ENCODE measurements at regions not wholly inside any gene's neighbourhood (a gene's known extent, or its start where the extent isn't known, plus 50 kb on each side); places are given as distances from the start of the nearest gene placed in this dataset.
"Not testable (repeated sequence)": the region's sequence is repeated elsewhere in the genome, so short reads cannot be mapped to it uniquely, and the experiment has no call there.

DNA sequence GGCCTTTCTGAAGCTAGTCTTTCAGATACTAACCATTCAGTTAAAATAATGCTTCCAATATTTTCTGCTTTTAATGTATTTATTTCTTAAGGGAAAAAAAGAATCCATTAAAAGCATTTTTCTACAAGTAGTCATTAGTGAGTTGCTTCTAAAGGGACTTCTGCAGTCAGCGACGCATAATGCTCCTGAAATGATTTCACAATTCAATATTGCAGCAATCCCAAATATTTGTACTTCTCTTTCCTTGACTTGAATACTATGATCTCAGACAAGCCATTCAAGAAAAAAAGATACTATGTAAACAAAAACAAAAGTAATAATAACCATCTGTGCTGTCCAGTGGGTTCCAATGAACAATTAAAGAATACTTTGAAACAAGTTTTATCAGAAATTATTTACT is 681.0 kb downstream of the DIPK2A start:
- no peak for DNase-seq

DNA sequence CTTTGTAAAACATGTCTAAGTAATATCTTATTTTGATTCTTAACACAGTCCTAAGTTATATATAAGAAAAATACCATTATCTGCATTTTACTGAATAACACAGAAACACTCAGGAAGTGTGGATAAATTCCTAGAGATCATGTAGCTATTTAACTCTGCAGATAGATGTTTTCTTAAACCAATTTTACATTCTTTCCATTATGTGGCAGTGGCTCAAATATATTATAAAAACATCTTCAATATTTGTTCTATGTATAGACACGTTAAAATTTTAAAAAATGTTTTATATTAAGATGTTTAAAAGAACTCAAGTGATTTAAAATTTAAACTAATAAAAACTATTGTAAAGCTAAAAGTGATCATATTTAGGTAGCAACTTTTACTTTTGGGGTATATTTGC is 683.8 kb downstream of the DIPK2A start:
- DNase-seq: no peak

DNA sequence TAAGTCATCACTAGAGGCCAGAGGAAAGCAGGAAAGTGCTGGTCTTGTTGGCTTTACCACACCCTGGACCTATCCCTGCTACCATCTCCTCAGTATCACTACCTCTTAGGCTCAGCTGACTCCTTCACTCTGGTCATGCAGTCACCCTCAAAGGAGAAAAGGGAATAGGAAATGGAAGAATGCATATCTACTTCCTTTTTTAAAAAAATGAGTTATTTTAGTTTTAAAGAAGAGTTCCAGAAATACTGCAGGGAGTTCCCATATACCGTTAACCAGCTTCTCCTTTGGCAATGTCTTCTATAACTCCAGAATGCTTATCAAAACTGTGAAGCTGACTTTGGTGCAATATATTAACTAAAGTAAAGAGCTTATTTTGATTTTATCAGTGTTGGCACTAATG is 688.6 kb downstream of the DIPK2A start:
- DNase-seq: no peak

DNA sequence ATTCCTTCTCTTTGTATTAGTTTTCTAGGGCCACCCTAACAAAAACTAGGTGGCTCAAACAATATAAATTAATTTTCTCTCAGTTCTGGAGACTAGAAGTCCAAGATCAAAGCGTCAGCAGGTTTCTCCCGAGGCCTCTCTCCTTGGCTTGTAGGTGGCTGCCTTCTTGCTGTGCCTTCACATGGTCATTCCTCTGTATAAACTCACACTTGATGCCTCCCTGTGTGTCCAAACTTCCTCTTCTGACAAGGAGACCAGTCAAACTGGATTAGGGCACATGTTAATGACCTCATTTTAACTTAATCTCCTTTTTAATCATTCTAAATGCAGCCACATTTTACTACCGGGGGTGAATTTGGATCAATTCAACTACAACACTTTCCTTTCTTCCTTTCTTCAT is 691.1 kb downstream of the DIPK2A start:
- no peak for DNase-seq

DNA sequence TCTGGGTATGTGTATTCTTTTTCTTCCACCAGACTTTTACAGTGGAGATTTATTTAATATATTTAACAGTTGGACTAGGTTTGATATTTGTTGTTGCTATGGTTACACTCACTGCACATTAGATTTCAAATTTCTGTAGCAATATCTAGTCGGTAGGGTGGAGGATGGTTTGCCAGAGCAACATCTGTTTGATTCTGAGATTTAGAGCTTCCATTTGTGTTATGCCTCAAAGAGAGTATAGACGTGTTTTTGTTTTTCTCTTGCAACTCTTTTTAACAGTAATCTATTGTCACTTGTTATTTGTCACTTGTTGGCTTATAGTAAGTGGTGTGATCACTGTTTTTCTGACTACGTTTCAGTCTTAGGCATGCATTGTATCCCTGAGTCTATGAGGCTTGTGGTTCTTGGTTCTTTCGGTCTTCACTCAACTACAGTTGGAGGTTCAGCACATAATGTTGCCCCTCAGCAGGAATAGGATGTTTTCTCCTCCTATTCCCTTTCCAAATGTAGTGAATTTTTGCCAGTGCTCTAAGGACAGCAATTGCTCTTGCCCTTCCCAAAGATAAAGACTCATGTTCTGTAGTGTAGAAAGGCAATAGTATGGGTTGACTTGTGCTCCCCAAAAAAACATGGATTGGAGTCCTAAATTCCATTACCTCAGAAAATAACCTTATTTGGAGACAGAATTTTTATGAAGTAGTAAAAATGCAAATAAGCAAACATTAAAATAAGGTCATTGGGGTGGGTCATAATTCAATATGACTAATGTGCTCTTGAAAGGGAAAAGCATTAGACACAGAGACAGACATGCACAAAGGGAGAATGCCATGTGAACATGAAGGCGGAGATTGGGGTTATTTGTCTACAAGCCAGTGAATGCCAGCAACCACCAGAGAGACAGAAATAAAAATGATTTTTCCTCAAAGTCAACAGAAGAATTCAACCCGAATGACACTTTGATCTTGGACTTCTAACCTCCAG is 692.1 kb downstream of the DIPK2A start:
- DNase-seq: no peak

DNA sequence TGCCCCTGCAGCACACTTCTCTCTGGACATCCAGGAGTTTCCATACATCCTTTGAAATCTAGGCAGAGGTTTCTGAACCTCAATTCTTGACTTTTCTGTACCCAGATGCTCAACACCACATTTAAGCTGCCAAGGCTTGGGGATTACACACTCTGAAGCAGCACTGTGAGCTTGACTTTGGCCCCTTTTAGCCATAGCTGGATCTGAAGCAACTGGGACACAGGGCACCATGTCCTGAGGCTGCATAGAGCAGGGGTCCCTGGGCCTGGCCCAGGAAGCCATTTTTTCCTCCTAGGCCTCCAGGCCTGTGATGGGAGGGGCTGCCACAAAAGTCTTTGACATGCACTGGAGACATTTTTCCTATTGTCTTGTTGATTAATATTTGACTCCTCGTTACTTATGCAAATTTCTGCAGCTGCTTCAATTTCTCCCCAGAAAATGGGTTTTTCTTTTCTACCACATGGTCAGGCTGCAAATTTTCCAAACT is 694.0 kb downstream of the DIPK2A start:
- DNase-seq: no peak

DNA sequence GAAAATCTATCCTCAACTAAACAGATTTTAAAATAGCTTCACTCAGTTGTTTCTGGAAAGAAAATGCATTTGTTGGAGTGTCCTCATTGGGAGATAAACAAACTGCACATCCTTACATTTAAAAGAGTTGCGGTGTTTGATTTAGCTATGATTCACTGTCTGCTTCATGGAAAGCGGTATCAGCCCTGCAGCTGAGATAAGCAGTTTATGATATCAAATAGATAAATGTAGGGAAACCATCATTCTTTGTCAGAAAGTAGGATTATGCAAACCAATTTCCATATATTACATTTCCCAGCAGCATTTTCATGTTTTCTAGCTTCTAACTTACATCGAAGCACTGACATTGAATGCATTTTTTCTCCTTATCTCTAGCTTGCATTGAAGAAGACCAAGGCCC is 698.9 kb downstream of the DIPK2A start:
- no peak for DNase-seq

DNA sequence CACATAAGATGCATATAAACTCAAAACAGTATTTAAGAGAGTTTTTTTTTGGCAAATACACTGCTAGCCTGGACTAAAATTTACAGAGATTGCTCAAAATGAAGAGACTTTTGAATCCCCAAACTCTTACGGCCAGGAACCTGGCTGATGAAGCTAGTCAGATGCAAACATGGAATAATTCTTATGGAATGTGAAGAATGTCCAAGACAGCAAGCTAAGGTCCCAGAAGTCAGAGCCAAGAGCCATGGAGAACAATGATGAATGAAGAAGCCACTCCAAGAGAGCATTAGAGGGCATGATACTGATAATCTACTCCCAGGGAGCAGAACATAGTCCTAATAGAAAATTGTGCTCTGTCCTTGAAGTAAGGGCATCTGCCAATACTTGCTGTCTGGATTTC is 705.5 kb downstream of the DIPK2A start:
- DNase-seq: no peak

DNA sequence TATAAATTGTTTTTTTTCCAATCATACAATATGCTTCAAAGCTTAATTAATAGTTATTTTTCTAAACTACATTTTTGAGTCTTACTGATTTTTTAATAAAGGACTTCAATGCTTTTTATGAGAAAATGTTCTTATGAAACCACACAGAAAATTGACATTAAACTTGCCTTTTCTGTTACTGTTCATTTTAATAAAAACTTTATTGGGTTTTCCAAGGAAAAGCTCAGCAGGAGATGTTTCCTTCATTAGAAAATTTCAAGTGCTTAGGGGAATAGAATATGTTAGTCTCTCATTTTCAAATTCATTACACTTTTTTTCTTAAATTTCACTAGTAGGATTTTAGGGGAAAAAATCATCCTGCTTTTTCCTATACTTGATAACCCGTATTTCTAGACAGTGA is 711.4 kb downstream of the DIPK2A start:
- DNase-seq: no peak

DNA sequence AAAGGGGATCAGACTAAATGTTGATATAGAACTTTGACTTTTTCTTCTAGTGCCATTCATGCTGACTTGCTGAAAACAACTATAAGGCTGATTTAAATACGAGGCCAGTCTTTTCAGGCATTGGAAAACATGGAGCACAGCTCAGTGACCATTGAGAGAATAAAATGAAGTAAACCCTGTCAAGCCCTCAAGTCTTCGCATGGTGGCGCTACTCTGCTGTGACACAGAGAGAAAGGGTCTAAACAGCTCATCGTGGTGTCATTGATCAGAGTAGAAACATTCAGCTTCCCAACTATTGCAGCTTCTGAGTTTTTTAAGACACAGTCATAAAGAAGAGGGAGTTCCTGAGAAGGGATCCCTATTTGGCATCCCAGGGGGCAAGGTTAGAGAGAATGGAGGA is 716.2 kb downstream of the DIPK2A start:
- DNase-seq: no peak

DNA sequence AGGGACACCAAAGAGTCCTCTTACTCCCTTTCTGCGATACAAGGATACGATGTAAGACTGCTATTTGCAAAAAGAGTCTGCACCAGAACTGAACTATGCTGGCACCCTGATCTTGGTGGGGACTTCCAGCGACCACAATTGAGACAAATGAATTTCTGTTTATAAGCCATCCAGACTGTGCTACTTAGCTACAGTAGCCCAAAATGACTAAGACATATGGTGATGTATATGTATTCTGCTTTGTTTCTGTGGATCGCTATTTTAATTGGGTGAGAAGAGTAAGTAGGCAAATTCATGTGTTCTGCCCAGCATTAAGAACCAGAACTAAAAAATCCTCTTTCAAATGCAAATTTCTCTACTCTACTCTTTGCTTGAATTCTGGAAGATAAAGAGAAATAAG is 720.9 kb downstream of the DIPK2A start:
- no peak for DNase-seq

DNA sequence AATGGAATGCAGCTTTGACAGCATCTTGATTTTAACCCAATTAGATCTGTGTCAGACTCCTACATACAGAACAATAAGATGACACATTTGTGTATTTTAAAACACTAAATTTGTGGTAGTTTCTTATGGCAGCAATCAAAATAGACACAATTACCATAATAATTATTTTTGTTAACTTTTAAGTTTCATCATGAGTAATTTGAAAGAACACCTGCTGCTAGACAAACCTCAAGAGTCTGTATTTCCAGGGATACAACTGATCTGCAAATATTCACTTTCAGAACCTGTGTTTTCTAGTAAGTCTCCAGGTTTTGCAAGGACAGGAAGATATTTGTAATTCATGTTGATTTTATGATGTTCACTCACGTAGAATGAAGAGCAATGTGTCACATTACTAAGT is 736.8 kb downstream of the DIPK2A start:
- no peak for DNase-seq

DNA sequence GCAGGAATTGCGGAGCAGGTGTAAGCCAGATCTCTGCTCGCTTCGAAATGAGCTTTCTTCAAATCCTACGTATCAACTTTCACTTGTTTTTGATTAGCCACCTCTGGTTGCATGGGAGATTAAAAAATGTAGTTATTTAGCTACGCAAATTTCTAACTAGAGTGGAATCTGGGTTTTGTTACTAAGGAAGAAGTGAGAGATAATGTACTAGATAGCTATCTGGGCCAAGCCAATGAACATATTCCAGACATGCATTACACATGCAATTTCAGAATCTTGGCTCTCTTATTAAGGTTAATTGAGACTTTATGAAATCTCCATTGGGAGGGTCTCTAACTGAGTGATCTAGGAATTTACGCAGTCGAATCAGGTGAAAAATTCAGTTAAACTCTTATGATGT is 765.7 kb downstream of the DIPK2A start:
- DNase-seq: no peak

DNA sequence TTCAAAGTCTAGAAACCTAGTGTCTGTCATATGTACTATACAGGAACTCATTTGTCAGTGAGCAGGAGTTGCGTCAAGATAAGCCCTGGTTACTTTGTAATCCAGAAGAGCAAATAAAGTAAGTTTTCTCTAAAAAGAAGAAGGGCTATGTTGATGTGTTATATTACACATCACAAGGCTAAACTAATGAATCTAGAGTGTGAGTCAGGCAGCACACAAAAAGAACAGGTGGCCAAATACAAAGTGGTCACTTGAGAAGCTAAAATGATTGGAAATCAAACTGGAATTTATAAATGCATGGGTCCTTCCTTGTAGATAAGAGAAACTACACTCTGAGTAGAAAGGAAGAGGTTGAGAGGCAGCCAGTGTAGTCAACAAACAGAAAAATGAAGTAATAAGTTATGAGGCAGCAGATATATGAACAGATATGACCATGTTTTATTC is 771.6 kb downstream of the DIPK2A start:
- no peak for DNase-seq

DNA sequence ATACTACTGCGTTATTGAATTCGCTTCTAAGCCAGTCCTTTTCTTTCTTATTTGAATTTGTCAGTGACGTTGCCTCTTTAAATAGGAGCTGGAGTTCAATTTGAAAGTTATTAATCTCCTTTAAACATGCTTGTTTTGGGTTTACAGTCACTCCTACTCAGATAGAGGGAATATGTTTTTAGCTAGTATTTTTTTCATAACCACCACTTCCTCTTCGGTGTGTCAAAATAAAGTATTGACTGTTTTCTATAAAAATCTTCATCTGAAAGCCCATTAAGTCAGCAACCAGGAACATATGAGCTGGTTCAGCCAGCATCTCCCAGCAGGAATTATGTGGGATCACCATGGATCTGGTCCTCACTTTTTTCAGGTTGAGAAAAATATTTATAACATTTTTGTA is 772.9 kb downstream of the DIPK2A start:
- DNase-seq: no peak

DNA sequence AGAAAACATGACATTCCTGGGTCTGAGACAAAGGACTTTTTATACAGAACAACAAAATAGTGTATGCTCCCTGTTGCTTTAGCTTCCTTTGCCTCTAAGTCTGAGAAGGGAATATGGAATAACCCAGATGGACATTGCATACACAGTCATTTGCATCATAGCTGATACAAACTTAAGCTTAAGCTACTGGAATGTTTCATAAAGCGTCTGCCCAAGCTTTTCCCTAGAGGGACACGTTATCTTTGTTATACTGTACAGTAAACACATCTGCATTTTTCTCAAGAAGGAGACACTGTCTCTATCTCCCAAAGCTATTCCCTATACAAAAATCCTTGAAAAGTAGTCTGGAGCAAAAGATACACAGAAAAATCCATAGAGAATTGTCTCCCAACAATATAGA is 775.0 kb downstream of the DIPK2A start:
- no peak for DNase-seq

DNA sequence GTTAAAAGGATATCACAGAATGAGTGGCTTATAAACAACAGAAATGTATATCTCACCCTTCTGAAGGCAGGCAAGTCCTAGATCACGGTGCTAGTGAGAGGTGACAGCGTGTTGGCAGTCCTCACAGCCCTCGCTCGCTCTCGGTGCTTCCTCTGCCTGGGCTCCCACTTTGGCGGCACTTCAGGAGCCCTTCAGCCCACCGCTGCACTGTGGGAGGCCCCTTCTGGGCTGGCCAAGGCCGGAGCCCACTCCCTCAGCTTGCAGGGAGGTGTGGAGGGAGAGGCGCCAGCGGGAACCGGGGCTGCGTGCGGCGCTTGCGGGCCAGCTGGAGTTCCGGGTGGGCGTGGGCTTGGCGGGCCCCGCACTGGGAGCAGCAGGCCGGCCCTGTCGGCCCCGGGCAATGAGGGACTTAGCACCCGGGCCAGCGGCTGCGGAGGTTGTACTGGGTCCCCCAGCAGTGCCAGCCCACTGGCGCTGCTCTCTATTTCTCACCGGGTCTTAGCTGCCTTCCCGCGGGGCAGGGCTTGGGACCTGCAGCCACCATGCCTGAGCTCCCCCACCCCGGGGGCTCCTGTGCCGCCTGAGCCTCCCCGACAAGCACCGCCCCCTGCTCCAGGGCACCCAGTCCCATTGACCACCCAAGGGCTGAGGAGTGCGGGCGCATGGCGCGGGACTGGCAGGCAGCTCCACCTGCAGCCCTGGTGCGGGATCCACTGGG is 778.1 kb downstream of the DIPK2A start:
- not testable (repeated sequence) for DNase-seq

DNA sequence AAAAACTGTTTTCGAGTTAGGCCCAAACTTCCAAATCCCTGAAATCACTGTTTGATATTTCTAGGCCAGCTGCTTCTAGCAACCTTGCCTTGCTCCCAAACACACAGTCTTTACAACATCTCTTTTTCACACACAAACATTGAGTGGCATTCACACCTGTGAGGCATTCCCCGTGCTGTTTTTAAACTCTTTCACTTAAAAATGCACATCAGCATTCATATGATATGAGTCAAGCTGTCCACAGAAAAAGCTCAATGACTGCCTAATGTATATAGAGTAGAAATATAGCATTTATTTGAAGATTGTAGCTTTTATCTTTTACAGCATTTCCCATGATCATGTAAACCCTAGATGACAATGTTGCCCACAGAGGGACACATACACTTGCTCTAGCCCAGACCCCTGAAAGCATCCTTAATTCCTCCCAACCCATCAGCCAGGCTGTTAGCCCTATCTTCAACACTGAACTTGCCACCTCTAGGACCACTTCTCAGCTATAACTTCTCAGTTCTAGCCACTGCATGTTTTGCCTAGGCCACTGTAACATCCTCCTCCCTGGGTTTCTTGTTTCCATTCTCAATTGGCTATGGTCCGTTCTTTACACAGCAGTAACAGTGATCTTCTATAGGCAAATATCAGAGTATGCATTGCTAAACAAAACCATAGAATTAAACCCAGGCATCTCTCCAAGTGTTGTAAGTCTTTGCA is 782.6 kb downstream of the DIPK2A start:
- no peak for DNase-seq

DNA sequence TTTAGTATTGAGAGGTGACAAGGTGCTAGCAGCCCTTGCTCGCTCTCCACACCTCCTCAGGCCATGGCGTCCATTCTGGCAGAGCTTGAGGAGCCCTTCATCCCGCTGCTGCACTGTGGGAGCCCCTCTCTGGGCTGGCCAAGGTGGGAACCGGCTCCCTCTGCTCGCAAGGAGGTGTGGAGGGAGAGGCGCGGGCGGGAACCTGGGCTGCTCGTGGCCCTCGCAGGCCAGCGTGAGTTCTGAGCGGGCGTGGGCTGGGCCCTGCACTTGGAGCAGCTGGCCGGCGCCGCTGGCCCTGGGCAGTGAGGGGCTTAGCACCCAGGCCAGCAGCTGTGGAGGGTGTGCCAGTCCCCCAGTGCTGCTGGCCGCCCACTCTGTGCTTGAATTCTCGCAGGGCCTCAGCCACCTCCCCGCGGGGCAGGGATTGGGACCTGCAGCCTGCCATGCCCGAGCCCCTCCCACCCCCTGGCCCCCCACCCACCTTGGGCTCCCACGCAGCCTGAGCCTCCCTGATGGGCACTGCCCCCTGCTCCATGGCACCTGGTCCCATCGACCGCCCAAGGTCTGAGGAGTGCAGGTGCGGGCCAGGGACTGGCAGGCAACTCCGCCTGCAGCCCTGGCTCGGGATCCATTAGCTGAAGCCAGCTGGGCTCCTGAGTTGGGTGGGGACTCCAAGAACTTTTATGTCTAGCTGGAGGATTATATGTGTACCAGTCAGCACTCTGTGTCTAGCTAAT is 785.2 kb downstream of the DIPK2A start:
- DNase-seq: no peak

DNA sequence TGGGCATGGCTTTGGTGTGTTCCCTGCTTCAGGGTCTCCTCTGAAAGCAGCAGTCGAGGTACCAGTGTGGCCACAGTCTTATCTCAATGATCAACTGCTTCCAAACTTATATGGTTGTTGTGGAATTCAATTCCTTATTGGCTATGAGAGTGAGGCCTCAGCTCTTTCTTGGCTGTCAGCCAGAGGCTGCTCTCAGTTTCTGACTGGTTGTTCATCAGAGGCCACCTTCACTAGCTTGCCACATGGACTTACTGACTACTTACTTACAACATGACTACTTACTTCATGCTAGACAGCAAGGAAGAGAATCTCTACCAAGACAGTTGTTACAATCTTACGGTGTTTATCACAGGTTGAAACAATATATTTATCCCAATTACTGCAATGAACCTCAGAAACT is 789.2 kb downstream of the DIPK2A start:
- DNase-seq: no peak

DNA sequence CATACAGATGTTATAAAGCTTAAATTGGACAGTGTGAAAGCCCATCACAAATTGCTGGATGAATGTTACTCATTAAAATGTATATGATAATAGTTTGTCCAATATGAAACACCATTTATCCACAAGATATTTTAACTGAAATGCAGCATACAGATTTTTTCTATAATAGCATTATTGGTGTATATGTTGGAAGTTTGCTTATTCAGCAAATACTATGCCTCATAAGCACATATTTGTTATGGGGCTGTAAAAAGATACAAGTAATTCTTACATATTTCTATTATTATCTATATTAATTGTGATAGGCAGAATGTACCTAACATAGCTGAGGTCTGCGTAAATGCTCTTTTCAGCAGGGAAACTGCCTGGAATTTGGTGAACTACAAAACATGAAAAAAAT is 790.5 kb downstream of the DIPK2A start:
- DNase-seq: no peak

DNA sequence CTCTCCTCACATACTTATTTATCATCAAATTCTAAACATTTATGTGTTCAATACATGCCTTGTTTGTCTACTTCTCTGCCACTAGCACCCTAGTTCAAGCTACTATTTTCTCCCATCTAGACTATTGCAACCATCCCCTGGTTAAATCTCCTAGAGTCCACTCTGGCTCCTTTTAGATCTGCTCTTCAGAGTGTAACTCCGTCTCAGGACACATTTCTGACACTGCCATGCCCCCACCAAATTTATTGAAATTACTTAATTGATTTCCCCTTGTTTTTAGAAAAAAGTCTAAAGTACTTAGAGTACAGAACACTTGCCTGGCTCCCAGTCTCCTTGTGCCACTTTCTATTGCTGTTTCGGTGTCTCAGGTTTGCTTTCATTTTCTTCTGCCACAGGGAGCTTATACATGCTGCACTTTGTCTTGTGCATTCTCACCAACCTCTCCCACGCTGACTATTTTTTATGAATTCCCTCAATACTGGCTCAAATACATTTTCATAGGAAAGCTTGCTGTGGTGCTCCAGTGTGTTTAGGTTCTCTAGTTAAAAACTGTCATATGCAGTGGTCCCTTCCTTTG is 792.3 kb downstream of the DIPK2A start:
- no peak for DNase-seq

Measured in CD4-positive, alpha-beta T cell treated with Interleukin-21 for 1 hour (primary cell).